PFSK-1 (cell line): ENCODE measurements at regions not wholly inside any gene's neighbourhood (a gene's known extent, or its start where the extent isn't known, plus 50 kb on each side); places are given as distances from the start of the nearest gene placed in this dataset.

Source experiments
- FOXP2 ChIP-seq: optimal IDR thresholded peaks from 2 replicates; pipeline ENCODE3; 2011; ENCODE audit warnings: borderline replicate concordance, control low read depth, inconsistent platforms; ENCODE audit not compliant: insufficient read depth; ENCODE audit errors: extremely low read length, extremely low read depth
- POLR2AphosphoS5 ChIP-seq: IDR thresholded peaks from 2 replicates; pipeline ENCODE4 v1.6.1; 2012; ENCODE audit warnings: low read depth, mild to moderate bottlenecking, control low read depth, low read length, moderate library complexity
- REST ChIP-seq, 2 experiments: IDR thresholded peaks; 2 replicates each; pipeline versions ENCODE4 v1.6.1 to v1.8.0; 2011 to 2012; ENCODE audit warnings: low read depth in 2 of 2, low read length in 2 of 2, control low read depth in 1 of 2, inconsistent platforms in 1 of 2, mild to moderate bottlenecking in 1 of 2, moderate library complexity in 1 of 2; ENCODE audit not compliant: insufficient read depth in 1 of 2
- SIN3A ChIP-seq: IDR thresholded peaks from 2 replicates; pipeline ENCODE4 v1.6.1; 2012; ENCODE audit warnings: mild to moderate bottlenecking, low read length, moderate library complexity, borderline replicate concordance; ENCODE audit not compliant: insufficient read depth
- TAF1 ChIP-seq: IDR thresholded peaks from 2 replicates; pipeline ENCODE4 v1.6.1; 2012; ENCODE audit warnings: low read length, control low read depth, borderline replicate concordance; ENCODE audit not compliant: insufficient read depth

GRCh38 chr20:59416916-59417315 lies 116.5 kb downstream of the EDN3 start:
- TF ChIP-seq TAF1 (no peak), POLR2AphosphoS5 (no peak), SIN3A (no peak), REST (IDR thresholded peaks at IDR 0.05; ENCODE audit: insufficient read depth in 1 of 2, low read depth in 2 of 2, low read length in 2 of 2) (no peak), FOXP2 (no peak)
